ENCODE measurements at regions not wholly inside any gene's neighbourhood (a gene's known extent, or its start where the extent isn't known, plus 50 kb on each side); places are given as distances from the start of the nearest gene placed in this dataset.

DNA sequence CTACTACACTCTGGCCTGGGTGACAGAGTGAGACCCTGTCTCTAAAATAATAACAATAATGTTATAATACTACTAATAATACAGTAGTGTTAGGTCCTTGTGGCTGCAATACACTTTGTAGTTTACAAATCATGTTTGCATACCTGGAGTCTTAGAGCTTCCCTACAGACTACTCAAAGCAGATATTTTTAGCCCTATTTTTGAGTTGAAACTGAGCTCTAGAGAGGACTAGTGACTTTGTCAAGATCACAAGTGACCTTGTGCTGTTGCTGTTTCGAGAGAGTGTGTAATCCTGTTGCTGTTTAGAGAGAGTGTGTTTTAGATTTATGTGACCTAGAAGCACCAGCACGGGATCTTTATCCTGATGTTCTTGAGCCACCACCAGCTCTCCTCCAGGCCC is 105.3 kb upstream of the RNU6-1 start:
- CTCF ChIA-PET = interaction anchor here (1.5 kb wide), 1 partner anchor 250 kb away, joined by 4 read pairs; no protein-coding TSS in a partner anchor

DNA sequence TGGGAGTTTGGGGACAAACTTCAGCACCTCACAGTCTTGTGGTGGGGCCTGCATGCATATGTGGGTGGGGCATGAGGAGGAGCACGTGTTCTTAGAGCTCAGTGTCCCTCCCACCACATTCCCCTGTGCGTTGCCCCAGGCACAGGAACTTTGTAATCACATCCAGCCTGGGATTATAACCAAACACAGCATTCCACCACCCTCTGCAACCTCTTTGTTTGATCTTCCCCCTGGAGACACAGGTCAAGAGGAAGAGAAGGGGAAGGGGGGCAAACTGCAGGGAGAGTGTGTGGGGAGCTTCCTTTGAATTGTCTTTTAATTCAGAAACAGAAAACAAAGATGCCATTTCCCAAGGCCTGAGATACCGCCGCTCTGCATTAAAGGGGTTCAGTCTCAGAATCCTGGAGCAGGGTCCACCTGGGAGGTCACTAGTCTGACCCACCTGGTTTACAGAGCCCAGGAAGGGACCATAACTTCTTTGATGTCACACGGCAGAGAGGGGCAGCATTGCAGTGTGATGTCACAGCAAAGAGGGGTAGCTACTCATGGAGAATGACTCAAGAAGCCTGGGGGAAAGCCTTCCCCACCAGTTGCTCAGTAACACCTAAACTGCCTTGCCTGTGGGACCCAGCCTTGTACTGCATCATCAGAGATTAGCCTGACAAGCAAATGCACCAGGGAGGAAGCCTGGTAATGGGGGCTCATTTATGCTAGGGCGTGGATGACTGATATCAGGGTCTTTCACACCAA is 106.3 kb upstream of the RNU6-1 start:
- peak; percentile 97 for ATAC-seq
- H3K27me3 Mint-ChIP-seq (ENCODE audit: low read depth) = peaks cover 9% of the 10 kb centered on the region
- POLR2A ChIA-PET = interaction anchor here (0.8 kb wide), 1 partner anchor 22 kb away, joined by 3 read pairs; no protein-coding TSS in a partner anchor
- H3K9me3 Mint-ChIP-seq = peaks cover 11% of the 10 kb centered on the region
- 0 out of 2 replicates have a peak, but pooled peaks cover 4% of the 10 kb centered on the region for H3K36me3 Mint-ChIP-seq
- CTCF ChIA-PET = interaction anchor here (1.0 to 1.5 kb wide), 3 partner anchors 9 to 249 kb away, joined by 4 to 5 read pairs (median 4); no protein-coding TSS in a partner anchor
- H3K4me1 Mint-ChIP-seq = peaks cover 23% of the 10 kb centered on the region
- DNase-seq (ENCODE audit: low spot score) = peak; percentile 60
- H3K27ac Mint-ChIP-seq = peak overlapping the region; percentile 96
- H3K4me3 Mint-ChIP-seq = no peak overlapping the region
- peak; percentile 75; the same call in 1 of the 2 replicates for TF ChIP-seq TEAD1 (CRISPR knock-in tag; IDR thresholded peaks at IDR 0.05)
- TF ChIP-seq, protein P1, sequence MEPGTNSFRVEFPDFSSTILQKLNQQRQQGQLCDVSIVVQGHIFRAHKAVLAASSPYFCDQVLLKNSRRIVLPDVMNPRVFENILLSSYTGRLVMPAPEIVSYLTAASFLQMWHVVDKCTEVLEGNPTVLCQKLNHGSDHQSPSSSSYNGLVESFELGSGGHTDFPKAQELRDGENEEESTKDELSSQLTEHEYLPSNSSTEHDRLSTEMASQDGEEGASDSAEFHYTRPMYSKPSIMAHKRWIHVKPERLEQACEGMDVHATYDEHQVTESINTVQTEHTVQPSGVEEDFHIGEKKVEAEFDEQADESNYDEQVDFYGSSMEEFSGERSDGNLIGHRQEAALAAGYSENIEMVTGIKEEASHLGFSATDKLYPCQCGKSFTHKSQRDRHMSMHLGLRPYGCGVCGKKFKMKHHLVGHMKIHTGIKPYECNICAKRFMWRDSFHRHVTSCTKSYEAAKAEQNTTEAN (CRISPR knock-in tag; IDR thresholded peaks at IDR 0.05) = no peak
- TF ChIP-seq, protein P2, sequence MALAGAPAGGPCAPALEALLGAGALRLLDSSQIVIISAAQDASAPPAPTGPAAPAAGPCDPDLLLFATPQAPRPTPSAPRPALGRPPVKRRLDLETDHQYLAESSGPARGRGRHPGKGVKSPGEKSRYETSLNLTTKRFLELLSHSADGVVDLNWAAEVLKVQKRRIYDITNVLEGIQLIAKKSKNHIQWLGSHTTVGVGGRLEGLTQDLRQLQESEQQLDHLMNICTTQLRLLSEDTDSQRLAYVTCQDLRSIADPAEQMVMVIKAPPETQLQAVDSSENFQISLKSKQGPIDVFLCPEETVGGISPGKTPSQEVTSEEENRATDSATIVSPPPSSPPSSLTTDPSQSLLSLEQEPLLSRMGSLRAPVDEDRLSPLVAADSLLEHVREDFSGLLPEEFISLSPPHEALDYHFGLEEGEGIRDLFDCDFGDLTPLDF (CRISPR knock-in tag; IDR thresholded peaks at IDR 0.05) = no peak
- TF ChIP-seq, protein P3, sequence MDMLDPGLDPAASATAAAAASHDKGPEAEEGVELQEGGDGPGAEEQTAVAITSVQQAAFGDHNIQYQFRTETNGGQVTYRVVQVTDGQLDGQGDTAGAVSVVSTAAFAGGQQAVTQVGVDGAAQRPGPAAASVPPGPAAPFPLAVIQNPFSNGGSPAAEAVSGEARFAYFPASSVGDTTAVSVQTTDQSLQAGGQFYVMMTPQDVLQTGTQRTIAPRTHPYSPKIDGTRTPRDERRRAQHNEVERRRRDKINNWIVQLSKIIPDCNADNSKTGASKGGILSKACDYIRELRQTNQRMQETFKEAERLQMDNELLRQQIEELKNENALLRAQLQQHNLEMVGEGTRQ (CRISPR knock-in tag; IDR thresholded peaks at IDR 0.05) = peak; percentile 79
- TF ChIP-seq, protein P4, sequence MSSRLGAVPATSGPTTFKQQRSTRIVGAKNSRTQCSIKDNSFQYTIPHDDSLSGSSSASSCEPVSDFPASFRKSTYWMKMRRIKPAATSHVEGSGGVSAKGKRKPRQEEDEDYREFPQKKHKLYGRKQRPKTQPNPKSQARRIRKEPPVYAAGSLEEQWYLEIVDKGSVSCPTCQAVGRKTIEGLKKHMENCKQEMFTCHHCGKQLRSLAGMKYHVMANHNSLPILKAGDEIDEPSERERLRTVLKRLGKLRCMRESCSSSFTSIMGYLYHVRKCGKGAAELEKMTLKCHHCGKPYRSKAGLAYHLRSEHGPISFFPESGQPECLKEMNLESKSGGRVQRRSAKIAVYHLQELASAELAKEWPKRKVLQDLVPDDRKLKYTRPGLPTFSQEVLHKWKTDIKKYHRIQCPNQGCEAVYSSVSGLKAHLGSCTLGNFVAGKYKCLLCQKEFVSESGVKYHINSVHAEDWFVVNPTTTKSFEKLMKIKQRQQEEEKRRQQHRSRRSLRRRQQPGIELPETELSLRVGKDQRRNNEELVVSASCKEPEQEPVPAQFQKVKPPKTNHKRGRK (CRISPR knock-in tag; IDR thresholded peaks at IDR 0.05; ENCODE audit: borderline replicate concordance) = no peak
- TF ChIP-seq NFE2L1 (CRISPR knock-in tag; IDR thresholded peaks at IDR 0.05) = no peak
- no peak for TF ChIP-seq GRHL2 (CRISPR knock-in tag; IDR thresholded peaks at IDR 0.05; ENCODE audit: insufficient replicate concordance, severe bottlenecking)
- TF ChIP-seq, protein P5, sequence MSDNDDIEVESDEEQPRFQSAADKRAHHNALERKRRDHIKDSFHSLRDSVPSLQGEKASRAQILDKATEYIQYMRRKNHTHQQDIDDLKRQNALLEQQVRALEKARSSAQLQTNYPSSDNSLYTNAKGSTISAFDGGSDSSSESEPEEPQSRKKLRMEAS (CRISPR knock-in tag; IDR thresholded peaks at IDR 0.05) = peak; percentile 61; the same call in 1 of the 2 replicates
- no peak for TF ChIP-seq MXD4 (CRISPR knock-in tag; IDR thresholded peaks at IDR 0.05; ENCODE audit: borderline replicate concordance)
- TF ChIP-seq, protein P6, sequence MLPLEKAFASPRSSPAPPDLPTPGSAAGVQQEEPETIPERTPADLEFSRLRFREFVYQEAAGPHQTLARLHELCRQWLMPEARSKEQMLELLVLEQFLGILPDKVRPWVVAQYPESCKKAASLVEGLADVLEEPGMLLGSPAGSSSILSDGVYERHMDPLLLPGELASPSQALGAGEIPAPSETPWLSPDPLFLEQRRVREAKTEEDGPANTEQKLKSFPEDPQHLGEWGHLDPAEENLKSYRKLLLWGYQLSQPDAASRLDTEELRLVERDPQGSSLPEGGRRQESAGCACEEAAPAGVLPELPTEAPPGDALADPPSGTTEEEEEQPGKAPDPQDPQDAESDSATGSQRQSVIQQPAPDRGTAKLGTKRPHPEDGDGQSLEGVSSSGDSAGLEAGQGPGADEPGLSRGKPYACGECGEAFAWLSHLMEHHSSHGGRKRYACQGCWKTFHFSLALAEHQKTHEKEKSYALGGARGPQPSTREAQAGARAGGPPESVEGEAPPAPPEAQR (CRISPR knock-in tag; IDR thresholded peaks at IDR 0.05) = no peak

More for the DNA sequence above, 105.3 kb upstream of the RNU6-1 start:
- POLR2A ChIA-PET = interaction anchor here (0.8 kb wide), 1 partner anchor 23 kb away, joined by 3 read pairs; no protein-coding TSS in a partner anchor
- Mint-ChIP-seq H3K27me3 (ENCODE audit: low read depth) (peaks cover 9% of the 10 kb centered on the region), H3K27ac (no peak overlapping the region), H3K36me3 (0 out of 2 replicates have a peak, but pooled peaks cover 4% of the 10 kb centered on the region), H3K9me3 (peaks cover 6% of the 10 kb centered on the region), H3K4me1 (peaks cover 23% of the 10 kb centered on the region), H3K4me3 (no peak overlapping the region)
- DNase-seq (ENCODE audit: low spot score) = no peak
- no peak for ATAC-seq
- no peak for TF ChIP-seq TCF7 (CRISPR knock-in tag; IDR thresholded peaks at IDR 0.05; ENCODE audit: low read depth)
- TF ChIP-seq RORB (CRISPR knock-in tag; IDR thresholded peaks at IDR 0.05) = no peak
- TF ChIP-seq, protein P7, sequence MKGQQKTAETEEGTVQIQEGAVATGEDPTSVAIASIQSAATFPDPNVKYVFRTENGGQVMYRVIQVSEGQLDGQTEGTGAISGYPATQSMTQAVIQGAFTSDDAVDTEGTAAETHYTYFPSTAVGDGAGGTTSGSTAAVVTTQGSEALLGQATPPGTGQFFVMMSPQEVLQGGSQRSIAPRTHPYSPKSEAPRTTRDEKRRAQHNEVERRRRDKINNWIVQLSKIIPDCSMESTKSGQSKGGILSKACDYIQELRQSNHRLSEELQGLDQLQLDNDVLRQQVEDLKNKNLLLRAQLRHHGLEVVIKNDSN (CRISPR knock-in tag; IDR thresholded peaks at IDR 0.05) = no peak
- TF ChIP-seq NFYB (CRISPR knock-in tag; conservative IDR thresholded peaks at IDR 0.05; ENCODE audit: low read depth) = no peak
- no peak for TF ChIP-seq NR1H2 (CRISPR knock-in tag; IDR thresholded peaks at IDR 0.05)
- TF ChIP-seq TP53 (CRISPR knock-in tag; IDR thresholded peaks at IDR 0.05) = no peak
- TF ChIP-seq, protein P8, sequence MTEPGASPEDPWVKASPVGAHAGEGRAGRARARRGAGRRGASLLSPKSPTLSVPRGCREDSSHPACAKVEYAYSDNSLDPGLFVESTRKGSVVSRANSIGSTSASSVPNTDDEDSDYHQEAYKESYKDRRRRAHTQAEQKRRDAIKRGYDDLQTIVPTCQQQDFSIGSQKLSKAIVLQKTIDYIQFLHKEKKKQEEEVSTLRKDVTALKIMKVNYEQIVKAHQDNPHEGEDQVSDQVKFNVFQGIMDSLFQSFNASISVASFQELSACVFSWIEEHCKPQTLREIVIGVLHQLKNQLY (CRISPR knock-in tag; IDR thresholded peaks at IDR 0.05) = no peak
- TF ChIP-seq, protein P9, sequence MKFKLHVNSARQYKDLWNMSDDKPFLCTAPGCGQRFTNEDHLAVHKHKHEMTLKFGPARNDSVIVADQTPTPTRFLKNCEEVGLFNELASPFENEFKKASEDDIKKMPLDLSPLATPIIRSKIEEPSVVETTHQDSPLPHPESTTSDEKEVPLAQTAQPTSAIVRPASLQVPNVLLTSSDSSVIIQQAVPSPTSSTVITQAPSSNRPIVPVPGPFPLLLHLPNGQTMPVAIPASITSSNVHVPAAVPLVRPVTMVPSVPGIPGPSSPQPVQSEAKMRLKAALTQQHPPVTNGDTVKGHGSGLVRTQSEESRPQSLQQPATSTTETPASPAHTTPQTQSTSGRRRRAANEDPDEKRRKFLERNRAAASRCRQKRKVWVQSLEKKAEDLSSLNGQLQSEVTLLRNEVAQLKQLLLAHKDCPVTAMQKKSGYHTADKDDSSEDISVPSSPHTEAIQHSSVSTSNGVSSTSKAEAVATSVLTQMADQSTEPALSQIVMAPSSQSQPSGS (CRISPR knock-in tag; IDR thresholded peaks at IDR 0.05; ENCODE audit: borderline replicate concordance, low read depth) = no peak
- TF ChIP-seq ATF1 (CRISPR knock-in tag; IDR thresholded peaks at IDR 0.05) = no peak
- TF ChIP-seq, protein P2 (CRISPR knock-in tag; IDR thresholded peaks at IDR 0.05) = no peak
- TF ChIP-seq, protein P10, sequence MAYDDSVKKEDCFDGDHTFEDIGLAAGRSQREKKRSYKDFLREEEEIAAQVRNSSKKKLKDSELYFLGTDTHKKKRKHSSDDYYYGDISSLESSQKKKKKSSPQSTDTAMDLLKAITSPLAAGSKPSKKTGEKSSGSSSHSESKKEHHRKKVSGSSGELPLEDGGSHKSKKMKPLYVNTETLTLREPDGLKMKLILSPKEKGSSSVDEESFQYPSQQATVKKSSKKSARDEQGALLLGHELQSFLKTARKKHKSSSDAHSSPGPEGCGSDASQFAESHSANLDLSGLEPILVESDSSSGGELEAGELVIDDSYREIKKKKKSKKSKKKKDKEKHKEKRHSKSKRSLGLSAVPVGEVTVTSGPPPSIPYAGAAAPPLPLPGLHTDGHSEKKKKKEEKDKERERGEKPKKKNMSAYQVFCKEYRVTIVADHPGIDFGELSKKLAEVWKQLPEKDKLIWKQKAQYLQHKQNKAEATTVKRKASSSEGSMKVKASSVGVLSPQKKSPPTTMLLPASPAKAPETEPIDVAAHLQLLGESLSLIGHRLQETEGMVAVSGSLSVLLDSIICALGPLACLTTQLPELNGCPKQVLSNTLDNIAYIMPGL (CRISPR knock-in tag; IDR thresholded peaks at IDR 0.05) = no peak
- TF ChIP-seq GRHL2 (CRISPR knock-in tag; IDR thresholded peaks at IDR 0.05; ENCODE audit: insufficient replicate concordance, severe bottlenecking) = no peak

Data from WTC11 (cell line).